DMS79 treated with DMSO at 0.1 percent for 48 hours (cell line): ENCODE measurements at regions not wholly inside any gene's neighbourhood (a gene's known extent, or its start where the extent isn't known, plus 50 kb on each side); places are given as distances from the start of the nearest gene placed in this dataset.
"Not testable (repeated sequence)": the region's sequence is repeated elsewhere in the genome, so short reads cannot be mapped to it uniquely, and the experiment has no call there.

ENCODE experiments used
- DNase-seq: peaks from one replicate; lab custom pipeline; 2025; lab: John Stamatoyannopoulos, UW

- DNase-seq, result no peak
Observed at GRCh38 chr2:4930704-4931103, 761.5 kb upstream of the SOX11 start.

- DNase-seq, result no peak
Observed at GRCh38 chr2:4931721-4932365, 760.3 kb upstream of the SOX11 start.

DNA sequence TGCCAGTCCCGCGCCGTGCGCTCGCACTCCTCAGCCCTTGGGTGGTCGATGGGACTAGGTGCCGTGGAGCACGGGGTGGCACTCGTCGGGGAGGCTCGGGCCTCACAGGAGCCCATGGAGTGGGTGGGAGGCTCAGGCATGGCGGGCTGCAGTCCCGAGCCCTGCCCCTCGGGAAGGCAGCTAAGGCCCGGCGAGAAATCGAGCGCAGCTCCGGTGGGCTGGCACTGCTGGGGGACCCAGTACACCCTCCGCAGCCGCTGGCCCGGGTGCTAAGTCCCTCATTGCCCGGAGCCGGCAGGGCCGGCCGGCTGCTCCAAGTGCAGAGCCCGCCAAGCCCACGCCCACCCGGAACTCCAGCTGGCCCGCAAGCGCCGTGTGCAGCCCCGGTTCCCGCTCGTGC is 756.9 kb upstream of the SOX11 start:
- DNase-seq, result not testable (repeated sequence)

- no peak for DNase-seq
Observed at GRCh38 chr2:4937550-4937949, 754.6 kb upstream of the SOX11 start.

GRCh38 chr2:4938206-4938605 is 754.0 kb upstream of the SOX11 start:
- DNase-seq, result no peak

DNA sequence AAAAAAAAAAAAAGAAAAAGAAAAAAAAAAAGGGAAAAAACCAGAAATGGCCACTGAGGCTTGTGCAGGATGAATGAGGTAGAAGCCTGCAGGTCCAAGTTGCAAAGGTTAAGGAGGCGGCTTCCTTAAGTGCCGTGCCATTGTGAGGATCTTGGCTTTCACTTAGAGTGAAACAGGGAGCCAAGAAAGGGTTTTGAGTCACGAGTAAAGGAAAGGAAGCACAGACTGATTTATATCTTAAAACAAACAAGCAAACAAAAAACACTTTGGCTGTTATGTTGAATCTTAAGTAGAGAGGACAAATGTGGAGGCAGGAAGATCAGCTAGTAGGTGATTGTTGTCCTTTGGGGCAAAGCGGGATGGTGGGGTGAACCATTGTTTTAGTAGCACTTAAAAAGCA is 749.7 kb upstream of the SOX11 start:
- DNase-seq, result no peak

DNA sequence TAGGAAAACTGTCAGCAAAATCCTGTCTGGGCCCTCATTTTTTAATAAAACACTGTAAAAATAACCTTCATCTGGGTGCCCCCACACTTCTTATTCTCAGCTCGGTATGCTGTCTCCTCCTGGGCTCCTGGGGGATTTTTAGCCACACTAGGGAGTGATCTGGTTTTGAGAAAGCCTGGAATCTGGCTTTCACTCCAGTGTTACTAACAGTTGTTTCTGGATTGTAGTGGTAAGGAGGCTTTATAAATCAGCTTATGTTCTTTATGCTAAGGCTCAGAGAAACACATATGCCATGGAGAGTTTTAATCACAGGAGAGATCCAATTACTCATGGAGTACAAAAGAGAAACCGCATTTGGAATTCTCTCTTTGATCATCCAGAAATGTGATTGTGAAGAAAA is 744.3 kb upstream of the SOX11 start:
- DNase-seq, result no peak

DNA sequence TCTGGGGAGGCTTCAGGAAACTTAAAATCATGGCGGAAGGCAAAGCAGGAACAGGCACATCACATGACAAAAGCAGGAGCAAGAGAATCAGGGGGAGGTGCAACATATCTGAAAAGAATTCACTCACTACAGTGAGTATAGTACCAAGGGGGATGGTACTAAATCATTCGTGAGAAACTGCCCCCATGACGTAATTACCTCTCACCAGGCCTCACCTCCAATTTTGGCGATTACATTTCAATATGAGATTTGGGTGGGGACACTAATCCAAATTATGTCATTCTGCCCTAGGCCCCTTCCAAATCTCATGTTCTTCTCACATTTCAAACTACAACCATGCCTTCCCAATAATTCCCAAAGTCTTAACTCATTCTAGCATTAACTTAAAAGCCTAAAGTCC is 740.8 kb upstream of the SOX11 start:
- no peak for DNase-seq

DNA sequence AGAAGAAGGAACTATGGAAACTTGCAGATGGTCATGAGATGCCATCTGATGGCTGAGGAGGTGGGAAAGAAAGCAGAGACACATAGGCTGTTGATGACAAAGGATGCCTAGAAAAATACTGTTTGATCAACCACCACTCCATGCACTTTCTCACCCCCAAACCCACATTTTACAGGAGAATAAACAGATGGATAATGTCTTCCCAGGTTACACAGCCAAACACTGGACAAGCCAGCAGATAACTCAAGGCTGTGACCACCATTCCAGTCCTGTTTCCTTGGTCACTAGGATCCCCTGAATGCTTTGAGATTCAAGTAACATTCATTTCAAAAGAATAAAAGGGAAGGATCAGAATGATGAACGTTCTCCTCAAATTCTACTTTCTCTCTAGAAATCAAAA is 733.0 kb upstream of the SOX11 start:
- no peak for DNase-seq

DNA sequence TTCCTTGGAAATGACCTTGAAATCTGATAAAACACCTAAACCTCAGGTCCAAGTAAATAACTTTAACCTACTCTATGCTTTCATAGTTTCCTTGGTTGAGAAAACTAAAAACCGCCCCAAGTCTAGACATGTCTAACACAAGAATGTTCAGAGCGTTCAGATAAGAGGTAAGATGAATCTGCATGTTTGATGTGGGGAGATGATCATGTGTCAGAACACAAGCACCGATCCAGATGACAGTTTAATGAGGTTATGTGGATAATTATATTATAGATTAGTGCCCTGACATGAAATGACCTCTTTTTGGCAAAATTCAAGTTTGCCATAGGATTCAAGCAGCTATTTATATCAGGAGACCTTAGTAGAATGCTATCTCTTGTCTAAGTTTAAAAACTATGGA is 729.8 kb upstream of the SOX11 start:
- DNase-seq, result no peak

- DNase-seq, result no peak
Observed at GRCh38 chr2:4963106-4963505, 729.1 kb upstream of the SOX11 start.

DNA sequence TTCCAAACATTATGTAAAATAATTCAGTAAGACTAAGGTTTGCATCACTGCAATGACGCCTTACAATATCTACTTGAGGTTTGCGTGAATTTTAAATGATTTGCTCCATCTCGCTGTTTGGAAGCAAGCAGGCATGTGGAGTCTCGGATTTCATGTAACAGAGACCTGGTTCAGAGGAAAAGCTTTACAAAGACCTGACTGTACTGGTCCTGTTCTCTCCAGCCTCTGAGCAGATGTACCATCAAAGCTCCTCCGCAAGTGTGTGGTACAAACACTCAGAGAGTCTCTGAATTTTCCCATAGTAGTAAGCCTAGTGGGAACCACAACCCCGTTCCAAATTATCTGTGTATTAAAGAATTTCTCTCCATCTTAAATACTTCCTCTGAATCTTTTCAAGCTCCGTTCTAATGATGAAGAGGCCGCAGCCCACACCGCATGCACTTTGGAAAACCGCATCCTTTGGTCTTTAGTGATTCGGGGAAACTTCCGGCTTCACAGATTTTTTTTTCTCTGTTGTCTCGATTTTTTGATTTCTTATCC is 728.1 kb upstream of the SOX11 start:
- no peak for DNase-seq

DNA sequence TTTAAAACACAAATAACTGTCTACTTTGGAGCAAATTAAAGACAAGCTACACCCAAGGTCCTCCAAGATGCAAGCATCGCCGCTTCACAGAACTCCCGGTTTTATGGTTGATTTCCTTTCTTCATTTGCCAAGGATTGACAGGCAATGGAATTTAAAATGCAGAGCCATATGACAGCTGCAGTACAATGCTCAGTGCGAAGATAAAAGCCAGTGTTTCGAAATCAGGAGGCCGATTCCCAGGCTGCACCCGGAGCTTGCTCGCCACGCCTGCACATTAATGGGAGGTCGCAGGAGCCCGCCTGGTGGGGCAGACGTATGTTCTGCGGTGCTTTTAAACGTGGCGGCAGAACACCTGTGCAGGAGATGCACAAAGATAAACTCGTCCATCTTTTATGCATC is 727.6 kb upstream of the SOX11 start:
- DNase-seq, result no peak

- DNase-seq, result no peak
Observed at GRCh38 chr2:4965556-4966320, 726.4 kb upstream of the SOX11 start.

DNA sequence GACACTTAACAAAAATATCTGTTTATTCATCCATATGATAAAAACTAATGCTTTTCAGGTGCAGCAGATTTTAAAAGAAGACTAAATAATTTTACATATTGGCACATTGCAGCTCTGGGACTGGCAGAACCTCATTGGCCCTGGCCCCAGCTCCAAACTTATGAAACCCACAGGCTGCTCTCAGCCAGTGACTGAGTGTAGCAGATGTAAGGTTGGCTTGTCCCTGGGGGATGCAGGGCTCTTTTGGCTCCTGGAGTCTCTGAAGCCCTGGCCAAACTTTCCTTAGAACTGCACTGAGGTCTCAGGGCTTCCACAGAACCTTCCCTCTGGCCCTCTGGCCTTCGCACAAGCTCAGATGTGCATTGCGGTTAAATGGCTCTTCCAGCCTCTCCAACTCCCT is 725.0 kb upstream of the SOX11 start:
- no peak for DNase-seq

DNA sequence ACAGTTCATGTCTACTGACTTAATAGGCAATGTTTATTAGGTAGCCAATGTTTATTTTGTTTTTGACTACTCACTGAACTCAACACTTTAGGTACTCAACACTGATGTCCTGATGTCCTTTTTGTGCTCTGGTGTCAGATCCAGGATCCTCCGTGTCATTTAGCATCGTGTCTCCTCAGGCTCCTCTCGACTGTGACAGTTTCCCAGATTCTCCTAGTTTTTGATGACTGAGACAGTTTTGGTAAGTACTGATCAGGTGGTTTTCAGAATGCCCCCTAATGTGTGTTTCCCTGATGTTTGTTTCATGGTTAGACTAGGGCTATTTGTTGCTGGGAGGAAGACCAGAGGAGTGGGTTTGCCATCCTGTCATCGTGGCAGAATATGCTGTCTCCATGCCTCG is 719.7 kb upstream of the SOX11 start:
- no peak for DNase-seq

DNA sequence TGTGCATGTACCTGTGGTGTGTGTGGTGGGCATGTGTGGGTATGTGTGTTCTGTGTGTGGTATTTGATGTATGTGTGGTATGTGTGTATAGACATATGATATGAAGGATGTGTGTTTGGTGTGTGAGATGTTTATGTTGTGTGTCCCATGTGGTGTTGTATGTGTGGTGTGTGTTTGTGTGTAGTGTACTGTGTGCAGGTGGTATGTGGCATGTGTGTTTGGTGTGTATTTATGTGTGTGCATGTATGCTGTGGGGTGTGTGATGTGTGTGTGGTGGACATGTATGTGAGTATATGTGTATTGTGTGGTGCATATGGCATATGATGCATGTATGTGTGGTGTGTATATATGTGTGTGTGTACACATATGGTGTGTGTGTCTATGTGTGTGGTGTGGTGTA is 718.8 kb upstream of the SOX11 start:
- no peak for DNase-seq

DNA sequence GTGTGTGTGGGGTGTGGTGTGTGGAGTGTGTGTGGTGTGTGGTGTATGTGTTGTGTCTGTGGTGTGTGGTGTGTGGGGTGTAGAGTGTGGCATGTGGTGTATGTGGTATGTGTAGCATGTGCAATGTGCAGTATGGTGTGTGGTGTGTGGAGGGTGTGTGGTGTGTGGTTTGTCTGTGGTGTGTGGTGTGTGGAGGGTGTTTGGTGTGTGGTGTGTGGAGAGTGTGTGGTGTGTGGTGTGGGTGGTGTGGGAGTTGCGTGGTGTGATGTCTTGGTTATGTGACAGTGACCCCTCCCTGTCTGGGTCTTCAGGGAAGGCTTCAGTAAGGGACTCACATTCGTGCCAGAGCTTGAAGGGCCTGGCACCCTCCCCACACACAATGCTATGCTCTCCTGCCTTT is 718.2 kb upstream of the SOX11 start:
- DNase-seq, result no peak

- no peak for DNase-seq
Observed at GRCh38 chr2:4976407-4976806, 715.8 kb upstream of the SOX11 start.

DNA sequence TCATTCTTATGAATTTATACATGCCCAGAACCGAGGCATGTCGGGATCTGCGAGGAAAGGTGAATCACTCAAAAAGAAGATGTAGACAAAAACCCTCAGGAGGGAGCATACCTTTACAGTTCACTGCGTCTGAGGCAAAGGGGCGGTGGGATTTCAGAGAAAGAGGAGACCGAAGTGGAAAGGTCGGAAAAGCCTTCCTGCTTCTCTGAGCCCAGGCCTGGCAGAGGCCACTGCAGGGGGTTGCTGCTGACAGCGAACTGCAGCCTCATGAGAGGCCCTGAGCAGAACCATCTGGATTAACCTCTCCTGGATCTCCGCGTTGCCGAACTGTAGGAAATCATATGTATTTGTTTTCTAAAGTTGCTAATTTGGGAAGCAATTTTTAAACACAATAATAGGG is 713.1 kb upstream of the SOX11 start:
- DNase-seq, result no peak

GRCh38 chr2:4980995-4981394 is 711.2 kb upstream of the SOX11 start:
- no peak for DNase-seq

- no peak for DNase-seq
Observed at GRCh38 chr2:4981802-4982409, 710.3 kb upstream of the SOX11 start.

GRCh38 chr2:4988444-4988843 is 703.7 kb upstream of the SOX11 start:
- DNase-seq, result not testable (repeated sequence)
